ENCODE measurements at regions not wholly inside any gene's neighbourhood (a gene's known extent, or its start where the extent isn't known, plus 50 kb on each side); places are given as distances from the start of the nearest gene placed in this dataset.

GRCh38 chr5:102130386-102130785 lies 165.7 kb downstream of the SLCO4C1 start:
- peaks cover 22% of the 10 kb centered on the region for H3K9me3 Mint-ChIP-seq

DNA sequence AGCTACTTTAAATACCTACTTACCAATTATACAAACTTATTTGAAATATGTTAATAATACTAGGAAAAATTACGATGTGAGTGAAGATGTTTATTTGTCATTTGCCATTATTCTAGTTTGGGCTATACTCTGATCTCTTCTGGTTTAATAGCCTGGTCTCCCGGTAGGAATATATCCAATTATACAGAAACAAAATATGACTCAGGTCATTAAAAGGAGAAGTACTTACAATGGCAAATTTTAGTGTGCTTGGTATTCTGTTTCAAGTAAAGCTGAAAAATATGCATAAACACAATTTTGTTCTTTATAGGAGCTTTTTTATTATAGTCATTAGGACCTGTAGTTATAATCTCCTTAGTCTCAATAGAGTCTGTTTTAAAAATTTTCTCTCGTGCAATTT lies 176.8 kb downstream of the SLCO4C1 start:
- H3K4me3 Mint-ChIP-seq = no peak overlapping the region
- no peak for DNase-seq

More at GRCh38 chr5:102130386-102130785, 165.7 kb downstream of the SLCO4C1 start:
- H3K36me3 Mint-ChIP-seq (ENCODE audit: low read depth) = no peaks in the 10 kb centered on the region
- no peak for DNase-seq
- H3K27me3 Mint-ChIP-seq (ENCODE audit: insufficient read depth) = no peaks in the 10 kb centered on the region
- H3K4me1 Mint-ChIP-seq (ENCODE audit: low read depth) = no peaks in the 10 kb centered on the region
- no peak overlapping the region for H3K4me3 Mint-ChIP-seq
- TF ChIP-seq CTCF (IDR thresholded peaks at IDR 0.05) = no peak
- no peak overlapping the region for H3K27ac Mint-ChIP-seq

GRCh38 chr5:102115736-102116135 lies 180.3 kb downstream of the SLCO4C1 start:
- TF ChIP-seq CTCF (IDR thresholded peaks at IDR 0.05) = no peak
- no peak for DNase-seq
- no peaks in the 10 kb centered on the region for H3K4me1 Mint-ChIP-seq (ENCODE audit: low read depth)

More for the DNA sequence above, 176.8 kb downstream of the SLCO4C1 start:
- H3K9me3 Mint-ChIP-seq = peaks cover 39% of the 10 kb centered on the region
- H3K36me3 Mint-ChIP-seq (ENCODE audit: low read depth) = no peaks in the 10 kb centered on the region
- no peak for TF ChIP-seq CTCF (IDR thresholded peaks at IDR 0.05)
- no peak overlapping the region for H3K27ac Mint-ChIP-seq
- H3K27me3 Mint-ChIP-seq (ENCODE audit: insufficient read depth) = no peaks in the 10 kb centered on the region
- no peaks in the 10 kb centered on the region for H3K4me1 Mint-ChIP-seq (ENCODE audit: low read depth)

DNA sequence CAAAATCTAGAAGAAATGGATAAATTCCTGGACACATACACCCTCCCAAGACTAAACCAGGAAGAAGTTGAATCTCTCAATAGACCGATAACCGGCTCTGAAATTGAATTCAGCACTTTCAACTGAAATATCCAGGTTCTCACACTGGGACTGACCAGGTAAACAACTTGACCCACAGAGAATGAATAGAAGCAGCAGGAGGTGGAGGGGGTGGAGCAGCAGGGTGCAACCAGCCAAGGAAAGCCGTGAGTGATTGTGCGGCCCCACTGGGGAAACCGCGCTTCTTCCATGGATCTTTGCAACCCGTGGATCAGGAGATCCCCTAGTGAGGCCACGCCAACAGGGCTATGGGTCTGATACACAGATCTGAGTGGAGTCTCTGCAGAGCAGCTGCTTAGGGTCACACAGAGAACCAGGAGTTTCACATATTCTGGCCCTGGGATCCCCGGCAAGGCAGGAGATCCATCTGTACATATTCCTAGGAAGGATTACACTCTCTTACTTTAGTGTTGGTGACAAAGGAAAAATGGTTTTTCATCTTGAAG lies 181.5 kb downstream of the SLCO4C1 start:
- no peak for DNase-seq
- TF ChIP-seq CTCF (IDR thresholded peaks at IDR 0.05) = no peak
- Mint-ChIP-seq H3K27ac (no peak overlapping the region), H3K27me3 (ENCODE audit: insufficient read depth) (no peaks in the 10 kb centered on the region), H3K4me3 (no peak overlapping the region), H3K9me3 (peaks cover 35% of the 10 kb centered on the region), H3K4me1 (ENCODE audit: low read depth) (no peaks in the 10 kb centered on the region), H3K36me3 (ENCODE audit: low read depth) (no peaks in the 10 kb centered on the region)

More at GRCh38 chr5:102115736-102116135, 180.3 kb downstream of the SLCO4C1 start:
- no peak overlapping the region for H3K4me3 Mint-ChIP-seq
- H3K9me3 Mint-ChIP-seq = peaks cover 35% of the 10 kb centered on the region
- no peaks in the 10 kb centered on the region for H3K27me3 Mint-ChIP-seq (ENCODE audit: insufficient read depth)
- no peak overlapping the region for H3K27ac Mint-ChIP-seq
- H3K36me3 Mint-ChIP-seq (ENCODE audit: low read depth) = no peaks in the 10 kb centered on the region

GRCh38 chr5:102107865-102108264 lies 188.2 kb downstream of the SLCO4C1 start:
- Mint-ChIP-seq H3K4me1 (ENCODE audit: low read depth) (no peaks in the 10 kb centered on the region), H3K36me3 (ENCODE audit: low read depth) (no peaks in the 10 kb centered on the region; the same call in 1 of the 2 replicates), H3K9me3 (peaks cover 43% of the 10 kb centered on the region), H3K4me3 (no peak overlapping the region), H3K27ac (no peak overlapping the region), H3K27me3 (ENCODE audit: insufficient read depth) (no peaks in the 10 kb centered on the region)
- no peak for DNase-seq
- TF ChIP-seq CTCF (IDR thresholded peaks at IDR 0.05) = no peak
